Astrocyte (in vitro differentiated cells and primary cell): ENCODE measurements at regions not wholly inside any gene's neighbourhood (a gene's known extent, or its start where the extent isn't known, plus 50 kb on each side); places are given as distances from the start of the nearest gene placed in this dataset.

ENCODE experiments used
- EZH2 ChIP-seq: IDR thresholded peaks from 2 replicates; pipeline ENCODE4 v1.6.1; 2012; ENCODE audit warnings: mild to moderate bottlenecking, low read length, inconsistent platforms; ENCODE audit not compliant: insufficient read depth
- TF ChIP-seq, protein P1 (sequence below): IDR thresholded peaks from 2 replicates; pipeline ENCODE4 v1.5.1; 2011; ENCODE audit warnings: low read depth, mild to moderate bottlenecking, inconsistent platforms, low read length, moderate library complexity; ENCODE audit not compliant: insufficient read depth

DNA sequence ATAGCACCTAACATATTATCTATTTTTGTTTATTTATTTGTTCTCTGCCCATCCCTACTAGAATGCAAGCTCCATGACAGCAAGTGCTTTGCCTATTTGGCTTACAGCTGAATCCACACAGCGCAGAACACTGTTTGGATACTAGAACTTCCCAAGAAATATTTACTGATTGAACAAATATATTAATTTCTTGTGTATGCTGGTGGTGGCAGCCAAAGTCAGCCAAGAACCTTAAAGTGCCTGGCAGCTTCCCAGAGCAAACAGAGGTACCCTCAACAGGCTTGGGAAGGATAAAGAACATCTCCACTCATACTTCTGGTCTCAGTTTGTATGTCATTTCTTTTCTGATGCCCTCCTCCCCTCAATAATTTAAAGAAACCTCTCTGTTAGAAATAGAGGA is 111.8 kb upstream of the SLC25A36 start:
- TF ChIP-seq, protein P1, sequence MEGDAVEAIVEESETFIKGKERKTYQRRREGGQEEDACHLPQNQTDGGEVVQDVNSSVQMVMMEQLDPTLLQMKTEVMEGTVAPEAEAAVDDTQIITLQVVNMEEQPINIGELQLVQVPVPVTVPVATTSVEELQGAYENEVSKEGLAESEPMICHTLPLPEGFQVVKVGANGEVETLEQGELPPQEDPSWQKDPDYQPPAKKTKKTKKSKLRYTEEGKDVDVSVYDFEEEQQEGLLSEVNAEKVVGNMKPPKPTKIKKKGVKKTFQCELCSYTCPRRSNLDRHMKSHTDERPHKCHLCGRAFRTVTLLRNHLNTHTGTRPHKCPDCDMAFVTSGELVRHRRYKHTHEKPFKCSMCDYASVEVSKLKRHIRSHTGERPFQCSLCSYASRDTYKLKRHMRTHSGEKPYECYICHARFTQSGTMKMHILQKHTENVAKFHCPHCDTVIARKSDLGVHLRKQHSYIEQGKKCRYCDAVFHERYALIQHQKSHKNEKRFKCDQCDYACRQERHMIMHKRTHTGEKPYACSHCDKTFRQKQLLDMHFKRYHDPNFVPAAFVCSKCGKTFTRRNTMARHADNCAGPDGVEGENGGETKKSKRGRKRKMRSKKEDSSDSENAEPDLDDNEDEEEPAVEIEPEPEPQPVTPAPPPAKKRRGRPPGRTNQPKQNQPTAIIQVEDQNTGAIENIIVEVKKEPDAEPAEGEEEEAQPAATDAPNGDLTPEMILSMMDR, result no peak
- no peak for TF ChIP-seq EZH2
